ENCODE measurements at regions not wholly inside any gene's neighbourhood (a gene's known extent, or its start where the extent isn't known, plus 50 kb on each side); places are given as distances from the start of the nearest gene placed in this dataset.

GRCh38 chr2:125490308-125490707, 1165.7 kb upstream of the GYPC start:
- DNase-seq (ENCODE audit: low spot score): no peak
- no peak overlapping the region for H3K4me2 ChIP-seq
- H3K27me3 ChIP-seq: no peaks in the 10 kb centered on the region
- no peak overlapping the region for H3K27ac ChIP-seq
- H3K9me3 ChIP-seq (ENCODE audit: low read depth): no peaks in the 10 kb centered on the region
- no peaks in the 10 kb centered on the region for H3K9me2 ChIP-seq (replicated peaks; ENCODE audit: insufficient read depth)
- no peaks in the 10 kb centered on the region for H4K20me1 ChIP-seq (ENCODE audit: insufficient read depth, poor library complexity, severe bottlenecking)
- TF ChIP-seq EZH2 (IDR thresholded peaks at IDR 0.05; ENCODE audit: borderline replicate concordance) (no peak), EZH2phosphoT487 (IDR thresholded peaks at IDR 0.05; ENCODE audit: low read depth, severe bottlenecking, unreplicated experiment) (no peak)
- TF ChIP-seq, protein P1, sequence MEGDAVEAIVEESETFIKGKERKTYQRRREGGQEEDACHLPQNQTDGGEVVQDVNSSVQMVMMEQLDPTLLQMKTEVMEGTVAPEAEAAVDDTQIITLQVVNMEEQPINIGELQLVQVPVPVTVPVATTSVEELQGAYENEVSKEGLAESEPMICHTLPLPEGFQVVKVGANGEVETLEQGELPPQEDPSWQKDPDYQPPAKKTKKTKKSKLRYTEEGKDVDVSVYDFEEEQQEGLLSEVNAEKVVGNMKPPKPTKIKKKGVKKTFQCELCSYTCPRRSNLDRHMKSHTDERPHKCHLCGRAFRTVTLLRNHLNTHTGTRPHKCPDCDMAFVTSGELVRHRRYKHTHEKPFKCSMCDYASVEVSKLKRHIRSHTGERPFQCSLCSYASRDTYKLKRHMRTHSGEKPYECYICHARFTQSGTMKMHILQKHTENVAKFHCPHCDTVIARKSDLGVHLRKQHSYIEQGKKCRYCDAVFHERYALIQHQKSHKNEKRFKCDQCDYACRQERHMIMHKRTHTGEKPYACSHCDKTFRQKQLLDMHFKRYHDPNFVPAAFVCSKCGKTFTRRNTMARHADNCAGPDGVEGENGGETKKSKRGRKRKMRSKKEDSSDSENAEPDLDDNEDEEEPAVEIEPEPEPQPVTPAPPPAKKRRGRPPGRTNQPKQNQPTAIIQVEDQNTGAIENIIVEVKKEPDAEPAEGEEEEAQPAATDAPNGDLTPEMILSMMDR (IDR thresholded peaks at IDR 0.05; ENCODE audit: poor library complexity): no peak
- no peaks in the 10 kb centered on the region for H3K4me1 ChIP-seq (ENCODE audit: insufficient read depth)
- H3K79me2 ChIP-seq: no peaks in the 10 kb centered on the region
- no peak overlapping the region for H2AFZ ChIP-seq
- H3K4me3 ChIP-seq: no peak overlapping the region
- no peaks in the 10 kb centered on the region for H3K36me3 ChIP-seq (replicated peaks; ENCODE audit: insufficient read depth, low read depth)
- 90% methylated on average over 4 of the region's 4 CpGs for WGBS (ENCODE audit: low lambda C conversion rate, missing lambda C conversion rate)

- Histone ChIP-seq H3K27ac (no peak overlapping the region), H4K20me1 (ENCODE audit: insufficient read depth, poor library complexity, severe bottlenecking) (no peaks in the 10 kb centered on the region), H3K36me3 (replicated peaks; ENCODE audit: insufficient read depth, low read depth) (no peaks in the 10 kb centered on the region), H3K4me2 (no peak overlapping the region), H3K9me3 (ENCODE audit: low read depth) (no peaks in the 10 kb centered on the region), H3K27me3 (no peaks in the 10 kb centered on the region), H3K4me3 (no peak overlapping the region), H3K4me1 (ENCODE audit: insufficient read depth) (no peaks in the 10 kb centered on the region), H3K79me2 (no peaks in the 10 kb centered on the region), H3K9me2 (replicated peaks; ENCODE audit: insufficient read depth) (no peaks in the 10 kb centered on the region), H2AFZ (no peak overlapping the region)
- no peak for TF ChIP-seq EZH2 (IDR thresholded peaks at IDR 0.05; ENCODE audit: borderline replicate concordance)
- no peak for TF ChIP-seq EZH2phosphoT487 (IDR thresholded peaks at IDR 0.05; ENCODE audit: low read depth, severe bottlenecking, unreplicated experiment)
- TF ChIP-seq, protein P1 (IDR thresholded peaks at IDR 0.05; ENCODE audit: poor library complexity): no peak
- no peak for DNase-seq (ENCODE audit: low spot score)
- WGBS (ENCODE audit: low lambda C conversion rate, missing lambda C conversion rate): 88% methylated on average over 3 of the region's 3 CpGs
Observed at GRCh38 chr2:125491663-125492062, 1164.3 kb upstream of the GYPC start.

GRCh38 chr2:125512313-125512712, 1143.6 kb upstream of the GYPC start:
- Histone ChIP-seq H3K9me3 (ENCODE audit: low read depth) (no peaks in the 10 kb centered on the region), H3K4me3 (no peak overlapping the region), H3K79me2 (no peaks in the 10 kb centered on the region), H3K4me2 (no peak overlapping the region), H4K20me1 (ENCODE audit: insufficient read depth, poor library complexity, severe bottlenecking) (no peaks in the 10 kb centered on the region), H2AFZ (no peak overlapping the region), H3K27ac (no peak overlapping the region), H3K9me2 (replicated peaks; ENCODE audit: insufficient read depth) (no peaks in the 10 kb centered on the region), H3K4me1 (ENCODE audit: insufficient read depth) (no peaks in the 10 kb centered on the region), H3K27me3 (no peaks in the 10 kb centered on the region), H3K36me3 (replicated peaks; ENCODE audit: insufficient read depth, low read depth) (no peaks in the 10 kb centered on the region)
- no peak for TF ChIP-seq EZH2phosphoT487 (IDR thresholded peaks at IDR 0.05; ENCODE audit: low read depth, severe bottlenecking, unreplicated experiment)
- TF ChIP-seq, protein P1 (IDR thresholded peaks at IDR 0.05; ENCODE audit: poor library complexity): no peak
- TF ChIP-seq EZH2 (IDR thresholded peaks at IDR 0.05; ENCODE audit: borderline replicate concordance): no peak
- no peak for DNase-seq (ENCODE audit: low spot score)
- 100% methylated on average over 1 of the region's 1 CpG for WGBS (ENCODE audit: low lambda C conversion rate, missing lambda C conversion rate)
